SKM-1 treated with dmso at 0.1 percent for 144 hours (cell line): ENCODE measurements at regions not wholly inside any gene's neighbourhood (a gene's known extent, or its start where the extent isn't known, plus 50 kb on each side); places are given as distances from the start of the nearest gene placed in this dataset.
A peak's percentile ranks its signal among the peaks of the same experiment; 100 is the strongest.
"Not testable (repeated sequence)": the region's sequence is repeated elsewhere in the genome, so short reads cannot be mapped to it uniquely, and the experiment has no call there.

Experiments
- DNase-seq: peaks from one replicate; lab custom pipeline; 2025; ENCODE audit not compliant: unreplicated experiment; lab: John Stamatoyannopoulos, UW

GRCh38 chr6:8810325-8810724 lies 375.0 kb upstream of the SLC35B3 start:
- DNase-seq, result no peak

DNA sequence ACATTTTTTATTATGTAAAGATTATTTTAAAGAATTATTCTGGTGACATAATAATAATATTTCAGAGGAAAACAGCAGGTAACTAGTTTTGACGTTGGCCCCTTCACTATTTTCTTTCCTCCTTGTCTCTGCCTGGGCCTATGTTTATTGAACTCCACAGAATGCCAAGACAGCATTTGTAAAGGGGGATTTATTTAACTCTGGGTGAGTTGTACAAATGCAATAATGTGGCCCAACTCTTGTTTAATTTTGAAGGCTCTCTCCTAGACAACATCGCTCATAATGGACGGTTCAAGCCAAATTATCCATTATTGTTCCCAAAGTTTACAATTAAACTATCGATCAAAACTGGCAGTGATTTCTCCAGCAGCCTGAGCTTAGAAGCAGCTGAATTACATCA lies 374.3 kb upstream of the SLC35B3 start:
- no peak for DNase-seq

DNA sequence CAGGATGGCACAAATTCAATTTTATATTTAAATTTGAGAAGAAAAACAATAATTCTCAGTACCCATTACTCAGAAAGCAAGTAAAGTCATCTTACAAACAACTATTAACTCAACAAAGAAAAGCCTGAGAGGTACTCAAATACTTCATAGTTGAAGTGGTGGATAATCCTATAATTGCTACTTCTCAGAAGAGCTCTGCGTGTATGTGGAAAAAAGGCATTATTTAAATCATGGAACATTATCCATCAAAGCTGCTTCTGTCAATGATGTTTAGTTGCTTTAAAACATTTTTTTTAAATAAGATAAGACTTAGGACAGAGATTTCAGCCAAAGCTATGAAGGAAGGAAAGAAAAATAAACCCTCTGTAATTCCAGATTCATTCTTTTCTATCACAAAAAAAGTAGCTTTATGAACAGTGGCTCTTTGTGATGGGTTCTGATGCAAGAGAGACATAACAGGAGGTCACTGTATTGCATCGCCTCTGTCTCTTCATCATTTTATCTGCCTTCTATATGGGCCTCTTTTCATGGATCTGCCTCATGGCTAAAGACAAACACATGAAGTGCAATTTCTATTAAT lies 367.9 kb upstream of the SLC35B3 start:
- no peak for DNase-seq

DNA sequence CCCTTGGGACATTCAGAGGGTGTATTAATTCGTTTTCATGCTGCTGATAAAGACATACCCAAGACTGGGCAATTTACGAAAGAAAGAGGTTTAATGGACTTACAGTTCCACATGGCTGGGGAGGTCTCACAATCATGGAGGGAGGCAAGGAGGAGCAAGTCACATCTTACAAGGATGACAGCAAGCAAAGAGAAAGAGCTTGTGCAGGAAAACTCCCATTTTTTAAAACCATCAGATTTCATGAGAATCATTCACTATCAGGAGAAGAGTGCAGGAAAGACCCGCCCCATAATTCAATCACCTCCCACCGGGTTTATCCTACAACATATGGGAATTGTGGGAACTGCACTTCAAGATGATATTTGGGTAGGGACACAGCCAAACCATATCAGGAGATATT lies 367.1 kb upstream of the SLC35B3 start:
- DNase-seq, result not testable (repeated sequence)

DNA sequence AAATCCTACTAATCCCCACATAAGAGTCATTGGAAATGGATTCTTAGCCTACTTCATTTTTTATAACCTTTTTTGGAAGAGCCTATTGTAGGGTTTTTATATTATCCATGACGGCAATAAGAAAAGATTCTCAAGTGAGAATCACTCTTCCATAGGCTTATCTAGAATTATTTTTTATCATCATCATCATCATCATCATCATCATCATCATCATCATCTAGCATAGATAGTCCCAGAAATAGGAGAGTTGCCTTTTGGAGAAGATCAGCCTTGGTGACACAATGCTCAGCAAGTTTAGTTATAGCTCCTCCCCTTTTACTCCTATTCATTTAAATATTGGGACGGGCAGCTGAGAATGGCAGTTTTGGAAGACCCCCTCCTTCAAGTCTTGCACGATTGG lies 359.1 kb upstream of the SLC35B3 start:
- no peak for DNase-seq

DNA sequence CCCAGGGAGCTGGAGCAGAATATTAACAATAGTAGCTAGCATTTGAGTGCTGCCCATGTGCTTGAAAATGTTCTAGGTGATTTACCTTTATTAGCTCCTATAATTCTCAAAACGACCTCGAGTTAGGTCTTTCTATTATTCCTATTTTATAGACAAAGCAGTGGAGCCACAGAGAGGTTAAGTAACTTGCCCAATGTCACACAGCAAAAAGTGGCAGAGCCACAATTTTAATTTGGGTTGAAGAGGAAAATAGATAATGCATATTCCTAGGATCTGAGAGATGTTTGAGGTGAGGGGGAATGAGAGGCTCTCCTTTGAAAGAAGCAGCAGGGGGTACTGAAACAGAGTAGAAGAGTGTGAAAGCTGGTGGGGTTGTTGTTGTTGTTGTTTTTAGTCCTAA lies 354.5 kb upstream of the SLC35B3 start:
- DNase-seq, result no peak

- DNase-seq, result no peak
These were observed 349.9 kb upstream of the SLC35B3 start for GRCh38 chr6:8785223-8785622.

GRCh38 chr6:8783191-8783590 lies 347.8 kb upstream of the SLC35B3 start:
- DNase-seq, result no peak

DNA sequence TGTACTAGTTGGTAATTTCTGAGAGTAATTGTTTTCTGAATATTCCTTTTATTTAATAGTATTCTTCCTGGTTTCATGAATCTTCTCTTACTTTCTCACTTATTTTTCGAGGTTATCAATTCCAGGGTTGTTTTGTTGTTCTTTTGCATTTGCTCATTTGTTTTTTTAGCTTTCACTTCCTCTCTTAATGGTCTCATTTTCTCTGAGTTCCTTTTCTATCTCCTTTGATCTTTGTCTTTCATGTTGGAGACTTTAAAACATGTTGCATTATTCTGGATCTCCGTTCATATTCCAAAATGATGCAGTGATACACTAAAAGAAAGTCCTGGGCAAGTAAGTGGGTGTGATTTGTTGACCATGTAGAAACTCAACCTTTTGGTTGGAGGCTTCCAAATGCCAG lies 345.3 kb upstream of the SLC35B3 start:
- no peak for DNase-seq

DNA sequence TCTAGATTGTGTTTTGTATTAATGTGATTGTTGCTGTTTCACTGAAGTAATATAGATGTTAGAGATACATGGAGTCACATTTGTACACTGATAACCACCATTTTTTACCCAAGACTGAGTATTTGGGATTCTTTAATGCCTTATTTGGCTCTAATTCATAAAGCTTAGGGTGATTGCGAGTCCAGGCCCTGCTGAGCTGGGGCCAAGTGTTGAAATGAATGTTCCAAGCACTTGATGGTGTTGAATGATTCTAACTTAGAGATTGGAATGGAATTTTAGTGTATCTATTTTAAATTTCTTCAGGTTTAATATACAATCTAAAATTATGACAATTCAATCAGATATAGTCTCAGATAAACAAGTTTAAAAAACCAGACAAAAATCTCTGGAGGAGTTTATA lies 329.4 kb upstream of the SLC35B3 start:
- DNase-seq, result no peak

- DNase-seq, result no peak
These were observed 325.6 kb upstream of the SLC35B3 start for GRCh38 chr6:8760951-8761350.

DNA sequence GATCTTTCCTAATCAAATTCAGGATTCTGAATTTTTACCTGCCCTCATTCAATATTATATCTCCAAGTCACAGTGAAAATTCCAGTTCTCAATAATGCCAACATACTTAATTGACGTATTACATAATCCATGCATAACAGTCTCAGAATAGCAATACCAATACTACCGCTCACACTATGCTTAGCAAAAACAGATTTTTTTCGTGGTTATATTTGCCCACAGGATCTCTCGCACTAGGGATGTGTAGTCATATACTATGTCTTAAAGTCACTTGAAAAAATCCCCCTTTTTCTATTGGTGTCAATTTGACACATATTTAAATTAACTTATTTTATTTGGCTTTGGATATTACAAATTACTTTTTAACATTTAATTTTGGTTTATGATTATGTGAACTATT lies 323.1 kb upstream of the SLC35B3 start:
- DNase-seq, result no peak

DNA sequence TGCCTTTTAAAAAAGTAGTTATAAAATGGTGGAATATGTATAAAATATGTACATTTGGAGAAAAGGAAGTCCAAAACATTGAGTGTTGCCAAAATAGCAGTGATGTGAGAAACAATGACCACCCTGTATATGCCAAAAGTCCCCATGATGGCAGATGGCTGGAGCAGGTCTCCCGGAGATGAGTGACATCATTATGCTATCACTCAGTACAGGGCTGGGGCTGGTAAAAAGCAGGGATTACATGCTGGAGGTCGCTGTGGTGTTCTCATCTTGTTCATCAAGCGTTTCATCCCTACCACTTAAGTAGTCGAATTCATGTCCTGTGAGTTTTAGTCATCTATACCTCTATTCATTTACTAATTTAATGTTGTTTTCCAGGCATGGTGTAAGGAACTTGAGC lies 315.3 kb upstream of the SLC35B3 start:
- DNase-seq, result no peak

GRCh38 chr6:8749465-8749864 lies 314.1 kb upstream of the SLC35B3 start:
- DNase-seq, result no peak

DNA sequence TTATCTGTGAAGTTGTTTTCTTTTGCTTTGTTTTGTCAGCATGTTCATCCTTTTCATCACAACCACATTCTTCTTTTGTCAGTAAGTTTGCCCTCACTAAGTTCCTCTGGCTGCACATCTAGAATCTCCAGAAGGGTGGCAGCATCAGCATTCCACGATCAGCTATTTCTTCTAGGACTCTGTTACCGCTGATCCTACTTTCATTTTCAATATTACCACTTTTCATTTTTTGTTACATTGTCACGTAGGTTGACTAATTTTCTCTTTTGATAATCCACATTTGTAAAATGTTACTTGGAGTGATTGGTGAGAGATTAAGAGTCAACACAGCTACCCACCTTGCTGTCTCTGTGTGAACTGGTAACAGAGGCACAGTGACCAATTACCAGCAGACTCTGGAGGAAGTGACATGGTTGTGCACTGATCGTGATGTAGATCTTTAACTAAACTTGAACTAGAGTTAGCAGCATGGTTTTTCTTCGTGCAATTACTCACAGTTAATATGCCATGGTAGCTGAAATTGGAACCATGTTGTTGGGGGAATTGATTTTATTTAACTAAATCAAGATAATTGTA lies 307.9 kb upstream of the SLC35B3 start:
- DNase-seq, result peak; percentile 46

DNA sequence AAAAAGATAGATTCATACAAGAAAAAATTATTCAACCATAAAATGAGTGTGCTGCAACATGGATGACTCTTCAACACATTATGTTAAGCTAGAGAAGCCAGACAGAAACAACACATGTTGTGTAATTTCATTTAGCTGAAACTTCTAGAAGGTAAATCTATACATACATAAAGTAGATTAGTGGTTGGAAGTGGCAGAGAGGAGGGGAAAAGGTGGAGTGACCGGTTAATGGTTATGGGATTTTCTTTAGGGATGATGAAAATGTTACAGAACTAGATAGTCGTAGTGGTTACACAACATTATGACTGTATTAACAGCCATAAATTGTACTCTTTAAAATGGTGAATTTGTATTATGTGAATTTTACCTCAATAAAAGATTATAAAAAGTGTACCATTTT lies 304.1 kb upstream of the SLC35B3 start:
- no peak for DNase-seq

- no peak for DNase-seq
These were observed 303.6 kb upstream of the SLC35B3 start for GRCh38 chr6:8738951-8739350.

- DNase-seq, result no peak
These were observed 301.0 kb upstream of the SLC35B3 start for GRCh38 chr6:8736156-8736895.

GRCh38 chr6:8733879-8734278 lies 298.5 kb upstream of the SLC35B3 start:
- no peak for DNase-seq

- DNase-seq, result peak; percentile 40
These were observed 296.5 kb upstream of the SLC35B3 start for GRCh38 chr6:8731874-8732273.

GRCh38 chr6:8710668-8711431 lies 275.5 kb upstream of the SLC35B3 start:
- DNase-seq, result no peak
